SK-N-SH treated with all-trans-retinoic acid at 6 μM for 48 hours (cell line): ENCODE measurements at regions not wholly inside any gene's neighbourhood (a gene's known extent, or its start where the extent isn't known, plus 50 kb on each side); places are given as distances from the start of the nearest gene placed in this dataset.

Source experiments
- ATAC-seq: fragments of 200-7000 bp; cut with Tn5 transposase; 3 replicates; pipeline ENCODE4 v1.9.1; 2020; ENCODE audit warnings: mild to moderate bottlenecking, moderate library complexity
- BACH2 ChIP-seq: fragments of 250-450 bp; sonication (Bioruptor Pico); IDR thresholded peaks from 2 replicates; pipeline ENCODE4 v1.9.0; 2021; ENCODE audit warnings: mild to moderate bottlenecking, borderline replicate concordance
- CSDC2 ChIP-seq: fragments of 250-450 bp; sonication (Bioruptor Pico); IDR thresholded peaks from 2 replicates; pipeline ENCODE4 v1.5.0; 2020; ENCODE audit warnings: mild to moderate bottlenecking, moderate library complexity
- CSRNP3 ChIP-seq: fragments of 250-450 bp; sonication (Bioruptor Pico); IDR thresholded peaks from 2 replicates; pipeline ENCODE4 v1.5.1; 2021; ENCODE audit warnings: mild to moderate bottlenecking, moderate library complexity
- ESRRG ChIP-seq: fragments of 250-450 bp; sonication (Bioruptor Pico); IDR thresholded peaks from 2 replicates; pipeline ENCODE4 v1.6.1; 2021; ENCODE audit warnings: mild to moderate bottlenecking
- GLIS3 ChIP-seq: fragments of 250-450 bp; sonication (Bioruptor Pico); IDR thresholded peaks from 2 replicates; pipeline ENCODE4 v1.5.0; 2020; ENCODE audit warnings: mild to moderate bottlenecking, moderate library complexity
- ISL1 ChIP-seq: fragments of 250-450 bp; sonication (Bioruptor Pico); IDR thresholded peaks from 2 replicates; pipeline ENCODE4 v2.1.2; 2022; ENCODE audit warnings: mild to moderate bottlenecking, moderate library complexity
- OSR1 ChIP-seq: fragments of 250-450 bp; sonication (Bioruptor Pico); IDR thresholded peaks from 2 replicates; pipeline ENCODE4 v1.8.0; 2022; ENCODE audit warnings: moderate library complexity, mild to moderate bottlenecking, inconsistent platforms
- POU6F1 ChIP-seq: fragments of 250-450 bp; sonication (Bioruptor Pico); IDR thresholded peaks from 2 replicates; pipeline ENCODE4 v1.8.0; 2021; ENCODE audit warnings: low read depth, mild to moderate bottlenecking, moderate library complexity, borderline replicate concordance
- SNAI2 ChIP-seq: fragments of 250-450 bp; sonication (Bioruptor Pico); IDR thresholded peaks from 2 replicates; pipeline ENCODE4 v1.5.0; 2020; ENCODE audit warnings: mild to moderate bottlenecking, moderate library complexity
- TCF4 ChIP-seq: fragments of 250-450 bp; sonication (Bioruptor Pico); IDR thresholded peaks from 2 replicates; pipeline ENCODE4 v1.8.0; 2021; ENCODE audit warnings: mild to moderate bottlenecking, moderate library complexity, borderline replicate concordance
- TOX ChIP-seq: fragments of 250-450 bp; sonication (Bioruptor Pico); IDR thresholded peaks from 2 replicates; pipeline ENCODE4 v1.8.0; 2021; ENCODE audit warnings: mild to moderate bottlenecking, moderate library complexity, borderline replicate concordance
- ZFP30 ChIP-seq: fragments of 450-650 bp; formaldehyde crosslinking; IDR thresholded peaks from 2 replicates; pipeline ENCODE4 v1.5.0; 2022; ENCODE audit warnings: mild to moderate bottlenecking, moderate library complexity
- ZNF565 ChIP-seq: fragments of 450-650 bp; formaldehyde crosslinking; conservative IDR thresholded peaks from 2 replicates; pipeline ENCODE4 v1.5.0; 2020; ENCODE audit warnings: low read depth, mild to moderate bottlenecking, moderate library complexity
- ZNF70 ChIP-seq: fragments of 450-650 bp; formaldehyde crosslinking; IDR thresholded peaks from 2 replicates; pipeline ENCODE4 v1.5.0; 2020; ENCODE audit warnings: mild to moderate bottlenecking, moderate library complexity
- ZNF8 ChIP-seq: fragments of 450-650 bp; formaldehyde crosslinking; IDR thresholded peaks from 2 replicates; pipeline ENCODE4 v1.5.0; 2020; ENCODE audit warnings: mild to moderate bottlenecking, moderate library complexity
- TF ChIP-seq, protein P1 (sequence below): fragments of 250-450 bp; sonication (Bioruptor Pico); IDR thresholded peaks from 2 replicates; pipeline ENCODE4 v1.5.1; 2020; ENCODE audit warnings: low read depth, mild to moderate bottlenecking, moderate library complexity
- TF ChIP-seq, protein P2 (sequence below): fragments of 250-450 bp; sonication (Bioruptor Pico); IDR thresholded peaks from 2 replicates; pipeline ENCODE4 v1.5.0; 2020; ENCODE audit warnings: mild to moderate bottlenecking, moderate library complexity
- TF ChIP-seq, protein P3 (sequence below): fragments of 250-450 bp; sonication (Bioruptor Pico); IDR thresholded peaks from 2 replicates; pipeline ENCODE4 v1.8.0; 2020; ENCODE audit warnings: mild to moderate bottlenecking, moderate library complexity, borderline replicate concordance

GRCh38 chrX:45806410-45807121 lies 605.9 kb upstream of the DIPK2B start (continued):
- TF ChIP-seq POU6F1 = no peak
- TF ChIP-seq ZFP30 (CRISPR knock-in tag) = no peak
- no peak for TF ChIP-seq SNAI2 (CRISPR knock-in tag)
- TF ChIP-seq GLIS3 = no peak
- TF ChIP-seq, protein P1, sequence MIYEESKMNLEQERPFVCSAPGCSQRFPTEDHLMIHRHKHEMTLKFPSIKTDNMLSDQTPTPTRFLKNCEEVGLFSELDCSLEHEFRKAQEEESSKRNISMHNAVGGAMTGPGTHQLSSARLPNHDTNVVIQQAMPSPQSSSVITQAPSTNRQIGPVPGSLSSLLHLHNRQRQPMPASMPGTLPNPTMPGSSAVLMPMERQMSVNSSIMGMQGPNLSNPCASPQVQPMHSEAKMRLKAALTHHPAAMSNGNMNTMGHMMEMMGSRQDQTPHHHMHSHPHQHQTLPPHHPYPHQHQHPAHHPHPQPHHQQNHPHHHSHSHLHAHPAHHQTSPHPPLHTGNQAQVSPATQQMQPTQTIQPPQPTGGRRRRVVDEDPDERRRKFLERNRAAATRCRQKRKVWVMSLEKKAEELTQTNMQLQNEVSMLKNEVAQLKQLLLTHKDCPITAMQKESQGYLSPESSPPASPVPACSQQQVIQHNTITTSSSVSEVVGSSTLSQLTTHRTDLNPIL (CRISPR knock-in tag) = no peak

DNA sequence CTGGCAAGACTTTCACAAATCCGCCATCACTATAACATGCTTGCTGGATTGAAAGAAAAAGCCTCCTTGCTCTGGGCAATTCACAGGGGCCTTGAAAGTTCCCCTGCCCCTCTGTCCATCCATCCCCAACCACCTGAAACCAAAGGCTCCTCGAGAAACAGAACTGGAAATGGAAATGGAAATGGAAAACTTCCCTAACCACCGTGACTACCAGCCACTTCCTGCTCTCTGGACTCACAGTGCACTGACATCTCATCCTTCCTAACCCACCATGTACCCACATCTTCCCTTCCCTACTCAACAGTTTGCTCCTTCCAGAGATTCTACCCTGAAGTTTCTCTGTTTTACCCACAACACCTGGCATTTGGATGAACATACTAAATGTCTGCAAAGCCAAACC lies 603.6 kb upstream of the DIPK2B start:
- TF ChIP-seq TOX = no peak
- TF ChIP-seq CSRNP3 (CRISPR knock-in tag) = no peak
- TF ChIP-seq ZNF8 (CRISPR knock-in tag) = no peak
- no peak for ATAC-seq

DNA sequence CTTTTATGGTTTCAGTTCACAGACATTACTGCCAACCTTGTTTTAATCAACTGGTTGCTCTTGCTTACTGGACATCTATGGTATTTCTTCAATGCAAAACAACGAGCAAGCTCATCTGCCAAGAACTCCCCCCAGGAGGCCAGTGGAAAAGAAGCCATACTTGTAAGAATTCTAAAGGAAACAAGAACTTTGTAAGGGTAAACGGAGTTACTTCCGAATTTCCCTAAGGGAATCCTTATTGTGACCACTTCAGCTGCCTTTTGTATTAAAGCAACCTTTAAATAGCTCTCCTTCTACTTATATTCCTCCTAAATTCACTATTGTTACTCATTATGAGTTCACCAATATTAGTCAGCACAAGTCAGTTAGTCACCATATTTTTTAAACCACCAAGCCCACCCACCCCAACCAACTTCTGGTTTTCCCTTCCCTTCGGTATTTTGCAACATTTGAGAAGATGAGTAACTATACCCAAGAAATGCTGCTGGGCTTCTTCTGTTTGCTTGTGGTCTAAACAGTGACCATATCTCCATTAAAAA lies 602.8 kb upstream of the DIPK2B start:
- TF ChIP-seq TOX = peak; percentile 40; the same call in 1 of the 2 replicates
- TF ChIP-seq, protein P2, sequence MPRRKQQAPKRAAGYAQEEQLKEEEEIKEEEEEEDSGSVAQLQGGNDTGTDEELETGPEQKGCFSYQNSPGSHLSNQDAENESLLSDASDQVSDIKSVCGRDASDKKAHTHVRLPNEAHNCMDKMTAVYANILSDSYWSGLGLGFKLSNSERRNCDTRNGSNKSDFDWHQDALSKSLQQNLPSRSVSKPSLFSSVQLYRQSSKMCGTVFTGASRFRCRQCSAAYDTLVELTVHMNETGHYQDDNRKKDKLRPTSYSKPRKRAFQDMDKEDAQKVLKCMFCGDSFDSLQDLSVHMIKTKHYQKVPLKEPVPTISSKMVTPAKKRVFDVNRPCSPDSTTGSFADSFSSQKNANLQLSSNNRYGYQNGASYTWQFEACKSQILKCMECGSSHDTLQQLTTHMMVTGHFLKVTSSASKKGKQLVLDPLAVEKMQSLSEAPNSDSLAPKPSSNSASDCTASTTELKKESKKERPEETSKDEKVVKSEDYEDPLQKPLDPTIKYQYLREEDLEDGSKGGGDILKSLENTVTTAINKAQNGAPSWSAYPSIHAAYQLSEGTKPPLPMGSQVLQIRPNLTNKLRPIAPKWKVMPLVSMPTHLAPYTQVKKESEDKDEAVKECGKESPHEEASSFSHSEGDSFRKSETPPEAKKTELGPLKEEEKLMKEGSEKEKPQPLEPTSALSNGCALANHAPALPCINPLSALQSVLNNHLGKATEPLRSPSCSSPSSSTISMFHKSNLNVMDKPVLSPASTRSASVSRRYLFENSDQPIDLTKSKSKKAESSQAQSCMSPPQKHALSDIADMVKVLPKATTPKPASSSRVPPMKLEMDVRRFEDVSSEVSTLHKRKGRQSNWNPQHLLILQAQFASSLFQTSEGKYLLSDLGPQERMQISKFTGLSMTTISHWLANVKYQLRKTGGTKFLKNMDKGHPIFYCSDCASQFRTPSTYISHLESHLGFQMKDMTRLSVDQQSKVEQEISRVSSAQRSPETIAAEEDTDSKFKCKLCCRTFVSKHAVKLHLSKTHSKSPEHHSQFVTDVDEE (CRISPR knock-in tag) = no peak
- ATAC-seq = peak; percentile 11

GRCh38 chrX:45801554-45801953 lies 600.9 kb upstream of the DIPK2B start:
- peak; percentile 64 for ATAC-seq

DNA sequence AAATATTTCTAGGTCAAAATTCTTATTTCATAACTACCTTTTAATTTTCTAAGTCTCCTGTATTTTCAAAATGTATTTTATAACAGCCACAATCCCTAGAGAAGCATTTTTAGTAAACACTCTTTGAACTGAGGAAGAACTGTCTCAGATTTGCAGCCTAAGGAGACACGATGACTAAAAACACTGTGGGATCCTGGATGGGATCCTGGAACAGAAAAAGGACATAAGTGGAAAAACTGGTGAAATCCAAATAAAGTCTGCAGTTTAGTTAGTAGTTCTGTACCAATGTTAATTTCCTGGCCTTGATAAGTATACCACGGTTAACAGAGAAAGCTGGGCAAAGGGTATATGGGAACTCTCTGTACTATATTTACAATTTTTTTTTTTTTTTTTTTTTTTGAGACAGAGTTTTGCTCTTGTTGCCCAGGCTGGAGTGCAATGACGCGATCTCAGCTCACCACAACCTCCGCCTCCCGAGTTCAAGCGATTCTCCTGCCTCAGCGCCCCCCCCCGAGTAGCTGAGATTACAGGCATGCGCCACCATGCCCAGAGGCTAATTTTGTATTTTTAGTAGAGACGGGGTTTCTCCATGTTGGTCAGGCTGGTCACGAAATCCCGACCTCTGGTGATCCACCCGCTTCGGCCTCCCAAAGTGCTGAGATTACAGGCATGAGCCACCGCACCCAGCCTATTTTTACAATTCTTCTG lies 600.2 kb upstream of the DIPK2B start:
- ATAC-seq = peak; percentile 8

More at GRCh38 chrX:45801554-45801953, 600.9 kb upstream of the DIPK2B start:
- TF ChIP-seq SNAI2 (CRISPR knock-in tag) (no peak), ISL1 (no peak), CSDC2 (no peak)

DNA sequence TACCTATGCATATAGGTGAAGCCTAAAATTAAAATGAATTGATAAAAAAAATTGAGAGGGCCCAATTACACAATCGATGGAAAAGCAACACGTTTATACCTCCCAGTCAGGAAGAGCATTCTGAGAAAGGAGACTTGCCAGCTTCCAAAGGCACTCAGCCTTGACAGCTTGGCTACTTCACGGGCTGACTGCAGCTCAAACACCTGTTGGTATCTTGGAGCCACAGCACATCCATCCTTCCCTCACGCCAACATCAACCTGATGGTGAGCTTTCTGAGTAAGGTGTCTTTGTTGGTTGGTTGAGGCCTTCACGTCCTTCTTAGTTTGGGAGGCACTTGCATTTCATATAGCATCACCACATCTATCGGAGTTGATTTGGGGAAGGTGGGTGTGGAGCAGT lies 598.9 kb upstream of the DIPK2B start:
- ATAC-seq = no peak
- TF ChIP-seq, protein P1 (CRISPR knock-in tag) = no peak
- TF ChIP-seq ZNF70 (CRISPR knock-in tag) = no peak
- TF ChIP-seq TCF4 (CRISPR knock-in tag) = no peak
- TF ChIP-seq OSR1 (CRISPR knock-in tag) = no peak
- TF ChIP-seq POU6F1 = no peak
- TF ChIP-seq ZNF8 (CRISPR knock-in tag) = no peak
- TF ChIP-seq ESRRG (CRISPR knock-in tag) = no peak
- no peak for TF ChIP-seq TOX
- TF ChIP-seq ISL1 = no peak
- TF ChIP-seq BACH2 = no peak
- TF ChIP-seq, protein P3, sequence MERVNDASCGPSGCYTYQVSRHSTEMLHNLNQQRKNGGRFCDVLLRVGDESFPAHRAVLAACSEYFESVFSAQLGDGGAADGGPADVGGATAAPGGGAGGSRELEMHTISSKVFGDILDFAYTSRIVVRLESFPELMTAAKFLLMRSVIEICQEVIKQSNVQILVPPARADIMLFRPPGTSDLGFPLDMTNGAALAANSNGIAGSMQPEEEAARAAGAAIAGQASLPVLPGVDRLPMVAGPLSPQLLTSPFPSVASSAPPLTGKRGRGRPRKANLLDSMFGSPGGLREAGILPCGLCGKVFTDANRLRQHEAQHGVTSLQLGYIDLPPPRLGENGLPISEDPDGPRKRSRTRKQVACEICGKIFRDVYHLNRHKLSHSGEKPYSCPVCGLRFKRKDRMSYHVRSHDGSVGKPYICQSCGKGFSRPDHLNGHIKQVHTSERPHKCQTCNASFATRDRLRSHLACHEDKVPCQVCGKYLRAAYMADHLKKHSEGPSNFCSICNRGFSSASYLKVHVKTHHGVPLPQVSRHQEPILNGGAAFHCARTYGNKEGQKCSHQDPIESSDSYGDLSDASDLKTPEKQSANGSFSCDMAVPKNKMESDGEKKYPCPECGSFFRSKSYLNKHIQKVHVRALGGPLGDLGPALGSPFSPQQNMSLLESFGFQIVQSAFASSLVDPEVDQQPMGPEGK (CRISPR knock-in tag) = no peak
- TF ChIP-seq ZNF565 (CRISPR knock-in tag) = no peak
- no peak for TF ChIP-seq CSDC2
- no peak for TF ChIP-seq ZFP30 (CRISPR knock-in tag)
- TF ChIP-seq SNAI2 (CRISPR knock-in tag) = no peak
